HG03460 (cell line): ENCODE measurements at regions not wholly inside any gene's neighbourhood (a gene's known extent, or its start where the extent isn't known, plus 50 kb on each side); places are given as distances from the start of the nearest gene placed in this dataset.
"Not testable (repeated sequence)": the region's sequence is repeated elsewhere in the genome, so short reads cannot be mapped to it uniquely, and the experiment has no call there.

Source experiments
- ATAC-seq: cut with Tn5 transposase; IDR thresholded peaks from one replicate; pipeline ENCODE4 v1.9.1; 2021; ENCODE audit not compliant: unreplicated experiment

DNA sequence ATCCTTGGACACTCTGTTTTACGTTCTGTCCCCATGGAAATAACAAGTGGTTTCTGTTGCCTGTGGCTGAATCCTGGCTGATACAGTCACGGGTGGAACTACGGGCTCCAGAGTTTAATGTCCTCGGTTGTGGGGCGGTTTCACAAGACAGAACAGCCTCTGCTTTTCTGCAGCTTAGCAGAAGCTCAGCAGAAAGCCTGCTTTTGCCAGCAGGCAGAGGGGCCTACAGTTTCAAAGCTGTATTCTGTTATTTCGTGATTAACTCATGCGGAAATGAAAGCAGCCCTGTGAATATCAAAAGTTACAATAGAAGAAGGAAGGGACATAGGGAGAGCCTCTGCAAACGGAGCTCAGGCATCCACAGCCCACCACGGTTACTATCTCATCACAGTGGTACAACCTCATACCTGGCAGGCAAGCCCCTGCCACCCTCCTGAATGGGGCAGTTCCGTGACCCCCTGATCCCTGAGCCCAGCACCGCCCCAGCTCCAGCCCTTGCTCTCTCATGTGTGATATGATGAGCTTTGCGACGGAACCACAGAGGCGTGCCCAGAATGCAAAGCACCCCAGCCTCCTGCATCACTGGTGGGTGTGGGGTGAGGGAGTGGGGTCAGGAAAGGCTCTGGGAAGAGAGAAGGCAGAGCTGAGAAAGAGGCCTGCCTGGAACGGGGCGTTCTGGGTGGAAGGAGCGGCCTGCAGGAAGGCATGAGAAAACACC, 360.6 kb downstream of the BRD1 start:
- ATAC-seq: no peak

DNA sequence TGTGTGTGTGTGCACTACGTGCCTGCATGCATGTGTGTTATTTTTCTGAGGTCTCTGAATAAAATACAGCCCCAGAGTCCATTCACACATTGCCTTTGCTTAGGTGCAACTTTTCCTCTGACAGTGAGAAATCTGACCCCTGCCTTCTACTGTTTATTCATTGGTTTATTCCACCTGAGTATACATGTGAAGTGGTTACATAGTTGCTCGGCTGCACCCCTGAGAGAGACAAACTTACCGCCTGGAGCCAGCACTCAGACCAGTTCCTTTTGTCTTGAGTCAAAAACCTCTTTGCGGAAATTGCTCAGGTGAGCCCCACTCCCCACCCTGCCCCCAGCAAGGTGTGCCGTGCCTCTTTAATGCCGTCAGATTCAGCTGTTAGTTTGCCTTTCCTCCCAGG, 363.6 kb downstream of the BRD1 start:
- ATAC-seq: no peak

DNA sequence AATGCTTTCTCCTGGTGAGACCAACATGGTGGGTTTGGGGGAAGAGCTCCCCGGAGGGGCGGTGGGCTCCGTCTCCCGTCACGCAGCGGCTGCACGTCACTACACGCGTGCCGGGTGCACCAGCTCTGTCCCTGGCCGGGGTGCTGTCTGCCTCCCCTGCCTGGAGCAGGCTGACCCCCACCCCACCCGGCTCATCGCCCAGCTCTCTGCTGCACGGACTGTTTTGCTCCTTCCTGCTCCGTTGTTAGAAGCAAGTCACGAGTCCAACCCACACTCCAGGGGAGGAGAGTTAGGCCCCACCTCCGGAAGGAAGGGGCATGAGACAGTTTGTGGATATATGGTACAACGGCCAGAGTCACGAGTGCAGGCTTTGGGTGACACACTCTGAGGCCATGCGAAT, 364.9 kb downstream of the BRD1 start:
- ATAC-seq: no peak

DNA sequence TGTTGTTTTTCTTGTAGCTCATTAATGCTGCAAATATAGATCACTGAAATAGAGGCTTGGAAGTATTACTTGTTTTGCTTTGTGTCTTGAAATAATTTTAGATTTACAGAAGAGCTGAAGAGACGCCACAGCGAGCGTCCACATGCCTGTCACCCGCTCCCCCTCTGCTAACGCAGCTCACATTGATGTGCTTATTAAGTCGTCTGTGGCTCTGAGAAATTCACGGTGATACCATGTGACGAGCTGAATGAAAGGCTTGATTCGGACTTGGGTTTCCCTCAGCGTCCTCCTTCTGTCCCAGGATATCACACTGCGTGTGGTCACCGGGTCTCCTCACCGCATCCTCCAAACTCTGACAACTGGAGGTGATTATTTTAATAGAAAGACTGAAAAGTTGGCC, 365.4 kb downstream of the BRD1 start:
- no peak for ATAC-seq

DNA sequence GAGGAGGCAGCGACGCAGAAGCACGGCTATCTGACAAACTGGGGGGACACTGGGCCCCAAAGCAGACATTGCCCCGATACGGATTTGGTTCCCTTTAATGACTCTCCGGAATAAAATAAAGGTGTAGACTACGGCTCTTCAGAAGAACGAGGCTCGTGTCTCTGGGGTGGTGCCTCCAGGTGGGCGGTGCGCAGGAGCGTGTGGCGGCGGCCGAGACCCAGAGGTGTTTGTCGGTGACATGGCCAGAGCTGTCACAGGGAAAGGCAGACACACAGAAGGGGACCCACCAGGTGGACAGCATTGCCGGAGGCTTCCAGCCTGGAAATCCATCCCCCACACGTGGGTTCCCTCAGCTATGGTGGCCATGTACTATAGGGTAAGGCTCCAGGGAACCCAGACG, 366.0 kb downstream of the BRD1 start:
- ATAC-seq: no peak

DNA sequence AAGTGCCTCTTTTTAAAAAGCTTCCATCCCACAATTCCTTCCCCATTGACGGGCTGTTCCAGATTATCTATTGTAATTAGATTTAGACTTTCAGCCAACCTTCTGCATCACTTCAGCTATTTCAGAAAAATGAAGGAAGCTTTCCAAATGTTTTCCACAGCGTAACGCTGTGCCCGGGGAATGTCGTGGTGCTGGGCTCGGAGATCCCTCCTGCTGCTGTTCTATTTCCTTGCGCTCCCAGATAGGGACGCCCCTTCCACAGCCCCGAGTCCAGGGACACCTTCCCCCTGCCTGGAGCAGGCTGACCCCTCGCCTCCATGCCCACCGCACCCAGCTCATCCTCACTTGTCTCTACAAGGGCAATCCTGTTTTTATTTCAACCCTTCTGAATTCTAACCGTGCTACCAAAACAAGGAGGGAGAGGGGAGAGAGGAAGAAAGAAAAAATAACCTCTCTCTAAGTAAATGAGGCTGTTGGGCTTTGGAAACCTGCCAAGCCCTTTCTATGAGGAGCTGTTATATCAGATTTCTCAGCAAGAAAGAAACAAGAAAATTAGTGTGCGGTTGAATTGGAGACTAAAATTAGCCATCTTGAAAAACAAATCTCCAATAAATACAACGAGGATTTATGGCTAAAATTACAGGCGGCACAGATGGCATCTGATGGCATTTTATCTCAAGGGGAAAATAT, 366.9 kb downstream of the BRD1 start:
- no peak for ATAC-seq

DNA sequence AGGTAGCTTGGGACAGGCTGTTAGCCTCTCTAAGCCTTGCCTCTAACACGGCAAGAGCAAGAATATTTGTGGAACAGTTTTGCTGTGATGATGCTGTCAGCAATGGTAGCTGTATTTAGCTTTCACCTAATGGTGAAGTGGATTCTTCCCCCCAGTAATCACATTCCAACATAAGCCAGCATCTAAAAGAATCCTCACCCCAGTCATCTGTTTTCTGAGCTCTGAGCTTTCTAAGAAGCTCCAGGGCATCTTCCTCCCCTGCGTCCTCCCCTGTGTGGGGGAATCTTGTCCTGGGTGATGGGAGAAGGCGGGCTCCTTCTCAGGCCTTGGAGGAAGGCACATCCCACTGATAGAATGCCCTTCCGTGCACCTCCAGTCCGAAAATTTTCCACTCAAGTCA, 367.6 kb downstream of the BRD1 start:
- ATAC-seq: no peak

DNA sequence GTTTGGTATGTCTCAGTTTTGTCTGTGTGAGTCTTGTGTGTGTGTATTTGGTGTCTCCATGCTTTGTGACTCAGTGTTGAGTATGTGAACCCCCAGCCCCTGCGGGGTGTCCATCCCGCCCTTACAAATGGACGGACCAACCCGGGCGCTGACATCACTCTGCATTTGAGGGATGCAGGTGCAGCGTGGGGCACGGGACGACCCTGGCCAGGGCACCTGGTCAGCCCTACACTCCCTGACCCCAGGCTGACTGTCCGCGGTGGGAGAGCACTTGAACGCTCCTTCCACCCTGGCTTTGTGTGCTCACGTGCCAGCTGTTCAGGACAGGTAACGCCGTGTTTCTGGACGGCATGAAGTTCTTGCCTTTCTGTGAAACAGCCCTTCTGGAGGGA, 369.0 kb downstream of the BRD1 start:
- ATAC-seq: no peak

DNA sequence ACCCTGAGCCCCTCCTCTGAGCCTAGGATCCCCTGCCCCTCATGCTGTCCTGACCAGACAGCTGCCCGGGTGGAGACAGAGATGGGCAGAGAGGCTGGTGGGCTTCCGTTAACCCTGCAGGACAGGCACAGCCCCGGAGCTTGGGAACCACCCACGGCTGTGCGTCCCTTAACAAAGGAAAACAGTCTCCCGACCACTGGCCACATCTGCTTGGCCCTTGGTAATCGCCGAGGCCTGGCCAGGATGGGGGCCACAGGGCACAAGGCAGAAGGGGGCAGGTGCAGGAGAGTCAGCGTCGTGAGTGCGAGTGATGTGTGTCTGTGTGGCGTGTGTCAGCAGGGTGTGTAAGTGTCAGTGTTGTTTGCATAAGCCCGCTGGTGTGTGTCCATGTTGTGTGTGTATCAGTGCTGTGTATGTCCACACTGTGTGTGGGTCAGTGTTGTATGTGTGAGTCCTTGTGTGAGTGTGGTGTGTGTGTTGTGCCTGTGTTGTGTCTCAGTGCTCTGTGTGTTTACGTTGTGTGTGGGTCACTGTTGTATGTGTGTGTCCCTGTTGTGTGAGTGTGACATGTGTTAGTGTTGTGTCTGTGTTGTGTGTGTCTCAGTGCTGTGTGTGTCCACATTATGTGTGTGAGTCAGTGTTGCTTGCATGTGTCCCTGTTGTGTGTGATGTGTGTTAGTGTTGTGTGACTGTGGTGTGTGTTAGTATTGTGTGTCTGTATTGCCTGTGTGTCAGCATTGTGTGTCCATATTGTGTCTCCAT, 369.5 kb downstream of the BRD1 start:
- ATAC-seq: no peak

DNA sequence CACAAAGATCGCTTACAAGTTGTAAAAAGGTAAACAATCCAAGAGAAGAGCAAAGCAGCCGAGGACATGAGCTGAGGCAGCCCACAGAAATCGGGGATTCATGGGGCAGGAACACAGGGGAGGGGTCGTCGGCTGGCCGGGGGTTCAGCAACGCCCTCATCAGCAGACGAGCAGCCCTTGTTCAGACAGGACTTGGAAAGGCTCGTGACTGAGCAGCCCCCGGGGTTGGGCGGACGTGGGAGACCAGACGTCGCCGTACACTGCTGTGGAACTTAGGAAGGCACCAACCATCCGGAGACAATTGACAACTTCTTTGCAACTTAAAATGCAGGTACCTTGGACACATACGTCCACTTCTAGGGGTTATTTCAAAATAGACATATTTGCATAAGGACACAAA, 370.5 kb downstream of the BRD1 start:
- ATAC-seq: no peak

DNA sequence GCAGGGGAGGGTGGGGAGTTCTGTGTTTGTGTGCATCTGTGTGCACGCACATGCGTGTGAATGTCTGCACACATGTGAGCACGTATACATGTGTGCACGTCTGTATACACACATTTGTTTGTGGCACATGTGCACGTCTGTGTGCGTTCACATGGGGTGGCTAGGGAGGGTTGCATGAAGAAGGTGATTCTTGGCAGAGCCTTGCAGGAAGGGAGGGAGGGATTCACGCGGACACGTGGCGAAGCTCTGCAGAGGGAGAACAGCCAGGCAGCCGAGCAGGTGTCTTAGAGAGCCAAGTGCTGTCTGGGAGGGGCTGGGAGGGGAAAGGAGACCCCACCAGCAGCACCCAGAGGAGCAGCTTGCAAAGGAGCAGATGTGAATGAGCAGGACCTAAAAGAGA, 372.1 kb downstream of the BRD1 start:
- ATAC-seq: no peak

DNA sequence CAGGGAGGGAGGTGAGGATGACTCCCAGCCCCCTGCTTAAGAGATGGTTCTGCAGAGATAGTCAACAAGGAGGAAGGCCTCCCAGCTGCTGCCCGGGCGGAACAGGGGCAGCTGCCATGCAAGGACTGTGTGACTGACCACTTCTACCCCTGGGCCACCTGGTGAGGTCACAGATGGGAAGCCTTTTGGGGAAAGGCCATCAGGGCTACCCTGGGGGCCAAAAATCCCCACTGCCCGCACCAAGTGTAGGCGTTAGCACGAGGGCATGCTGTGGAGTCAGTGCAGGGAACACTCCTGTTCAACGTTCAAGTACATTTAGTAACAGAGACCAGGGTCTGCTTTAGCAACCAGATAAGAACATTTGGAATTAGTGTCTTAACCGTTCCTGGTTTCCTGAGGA, 372.9 kb downstream of the BRD1 start:
- ATAC-seq: no peak

DNA sequence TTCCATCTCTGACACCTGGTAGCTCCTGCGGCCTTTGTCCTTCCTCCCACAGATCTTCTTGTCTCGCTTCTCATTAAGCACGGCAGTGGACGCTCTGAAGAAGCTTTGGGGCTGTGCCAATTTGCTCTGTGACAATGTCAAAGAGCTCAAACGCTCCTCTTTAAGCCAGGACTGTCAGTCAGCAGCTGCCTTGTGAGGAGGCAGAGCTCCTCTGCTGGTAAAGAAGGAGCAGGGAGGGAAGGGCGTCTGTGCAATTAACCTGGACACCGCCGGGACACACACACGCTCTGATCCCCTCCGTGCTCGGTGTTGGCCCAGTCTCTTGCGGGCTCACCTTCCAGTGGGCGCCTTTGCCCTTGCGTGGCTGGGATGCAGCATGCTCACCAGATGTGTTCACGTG, 373.9 kb downstream of the BRD1 start:
- no peak for ATAC-seq

DNA sequence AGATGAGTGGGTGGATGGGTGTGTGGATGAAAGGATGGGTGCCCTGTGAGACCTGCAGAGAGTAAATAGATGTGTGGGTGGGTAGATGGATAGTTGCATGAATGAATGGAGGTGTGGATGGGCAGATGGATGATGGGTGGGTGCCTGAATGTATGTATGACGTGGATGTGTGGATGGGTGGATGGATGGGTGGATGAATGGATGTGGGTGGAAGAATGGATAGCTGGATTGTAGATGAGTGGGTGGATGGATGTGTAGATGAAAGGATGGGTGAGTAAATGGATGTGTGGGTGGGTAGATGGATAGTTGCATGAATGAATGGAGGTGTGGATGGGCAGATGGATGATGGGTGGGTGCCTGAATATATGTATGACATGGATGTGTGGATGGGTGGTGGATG, 374.7 kb downstream of the BRD1 start:
- not testable (repeated sequence) for ATAC-seq

DNA sequence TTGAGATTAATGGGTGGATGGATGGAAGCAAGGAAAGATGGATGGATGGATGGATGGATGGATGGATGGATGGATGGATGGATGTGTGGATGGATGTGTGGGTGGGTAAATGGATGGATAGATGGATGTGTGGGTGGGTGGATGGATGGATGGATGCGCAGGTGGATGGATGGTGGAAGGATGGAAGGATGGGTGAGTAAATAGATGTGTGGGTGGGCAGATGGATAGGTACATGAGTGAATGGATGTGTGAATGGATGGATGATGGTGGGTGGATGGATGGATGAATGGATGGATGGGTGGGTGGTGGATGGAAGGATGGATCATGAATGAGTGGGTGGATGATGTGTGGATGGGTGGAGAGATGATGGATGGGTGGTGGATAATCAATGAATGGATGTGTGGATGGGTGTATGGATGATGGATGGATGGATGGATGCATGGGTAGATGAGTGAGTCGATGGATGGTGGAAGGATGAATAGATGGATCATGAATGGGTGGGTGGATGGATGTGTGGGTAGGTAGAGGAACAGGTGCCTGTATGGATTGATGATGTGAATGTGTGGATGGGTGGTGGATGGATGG, 375.2 kb downstream of the BRD1 start:
- no peak for ATAC-seq

DNA sequence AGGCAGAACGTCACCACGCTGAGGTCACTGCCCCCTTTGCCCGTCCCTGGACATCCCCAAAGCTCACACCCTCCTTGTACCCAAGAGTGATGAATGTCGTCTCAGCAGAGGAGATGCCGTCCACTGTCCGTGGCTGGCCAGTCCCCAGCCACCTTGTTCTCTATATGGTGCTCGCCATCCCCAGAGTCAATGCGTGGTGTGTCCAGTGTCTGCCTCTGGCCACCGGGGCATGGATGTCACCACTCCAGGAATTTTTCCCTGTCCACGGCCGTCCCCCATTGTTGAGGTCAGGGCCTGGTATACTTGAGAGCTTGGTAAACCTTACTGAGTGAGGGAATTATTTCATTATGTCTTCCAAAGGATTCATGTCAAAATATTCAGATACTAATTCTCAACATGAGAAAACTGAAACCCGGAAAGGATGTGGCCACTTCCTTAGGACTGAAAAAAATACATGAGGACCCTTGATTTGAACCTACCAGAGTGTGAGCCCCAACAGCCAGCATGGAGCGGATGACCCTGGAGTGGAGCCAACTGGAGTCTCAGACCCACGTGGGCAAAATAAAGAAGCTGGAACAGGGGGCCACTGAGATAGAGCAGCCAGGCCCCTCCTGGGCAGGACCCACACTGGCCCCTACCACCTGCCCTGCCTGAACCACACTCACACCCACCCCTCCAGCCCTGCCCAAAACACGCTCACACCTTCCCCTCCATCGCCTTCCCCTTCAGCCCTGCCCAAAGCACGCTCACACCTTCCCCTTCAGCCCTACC, 376.4 kb downstream of the BRD1 start:
- no peak for ATAC-seq

DNA sequence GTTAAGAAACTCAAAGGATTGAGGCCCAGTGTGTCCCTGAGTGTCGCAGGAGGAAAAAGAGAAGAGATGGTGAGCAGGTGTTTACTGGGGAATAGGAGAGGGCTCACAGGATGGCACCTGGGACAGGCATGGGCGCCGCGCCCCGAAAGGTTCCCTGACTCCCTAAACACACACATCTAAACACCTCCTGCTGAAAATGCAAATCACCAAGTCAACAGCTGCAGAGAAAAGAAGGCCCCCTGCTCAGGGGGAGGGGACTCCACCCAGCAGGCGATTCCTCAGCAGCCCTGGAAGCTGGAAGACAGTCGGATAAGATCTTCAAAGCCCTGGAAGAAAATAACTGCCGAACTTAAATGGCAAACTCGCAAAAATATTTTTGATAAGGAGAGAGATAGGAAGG, 377.2 kb downstream of the BRD1 start:
- no peak for ATAC-seq

DNA sequence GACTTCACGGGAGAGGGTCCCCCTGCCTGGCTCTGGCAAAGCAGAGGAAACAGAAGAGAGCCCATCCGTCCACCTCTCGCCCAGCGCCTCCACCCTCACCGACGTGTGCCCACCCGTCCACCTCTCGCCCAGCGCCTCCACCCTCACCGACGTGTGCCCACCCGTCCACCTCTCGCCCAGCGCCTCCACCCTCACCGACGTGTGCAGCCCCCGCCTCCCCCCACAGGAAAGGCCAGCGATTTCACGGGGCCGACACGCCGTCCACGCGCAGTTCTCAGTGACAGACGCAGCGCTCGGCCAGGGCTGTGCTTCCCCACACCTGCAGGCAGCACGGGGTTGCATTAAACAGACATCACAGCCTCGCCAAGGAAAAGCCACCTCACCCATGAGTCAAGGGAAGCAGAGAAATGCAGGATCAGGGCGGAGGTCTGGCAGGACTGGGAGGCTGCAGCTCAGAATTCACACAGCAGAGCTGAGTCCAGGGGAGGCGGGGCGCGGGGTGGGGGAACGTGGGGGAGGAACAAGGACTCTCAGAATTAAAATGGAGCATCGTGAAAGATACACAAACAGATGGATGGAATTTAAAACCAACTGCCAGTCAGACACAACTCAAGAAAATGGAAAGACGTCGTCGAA, 377.7 kb downstream of the BRD1 start:
- ATAC-seq: no peak

DNA sequence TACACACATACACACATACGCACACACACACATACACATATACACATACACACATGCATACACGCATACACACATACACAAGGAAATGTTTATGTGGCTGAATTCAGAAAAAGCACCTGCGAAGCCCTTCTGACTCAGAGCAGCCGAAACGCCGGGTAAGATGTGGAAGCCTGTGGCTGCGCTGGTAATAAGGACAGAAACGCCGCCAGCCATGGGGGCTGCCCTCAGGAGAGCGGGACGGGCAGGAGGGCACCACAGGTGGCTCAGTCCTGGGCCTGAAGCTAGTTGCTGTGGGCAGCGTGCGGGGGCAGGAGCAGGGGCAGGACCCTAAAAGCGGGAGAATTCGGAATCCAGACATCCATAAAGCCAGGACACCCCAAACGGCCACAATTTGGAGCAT, 378.3 kb downstream of the BRD1 start:
- no peak for ATAC-seq

DNA sequence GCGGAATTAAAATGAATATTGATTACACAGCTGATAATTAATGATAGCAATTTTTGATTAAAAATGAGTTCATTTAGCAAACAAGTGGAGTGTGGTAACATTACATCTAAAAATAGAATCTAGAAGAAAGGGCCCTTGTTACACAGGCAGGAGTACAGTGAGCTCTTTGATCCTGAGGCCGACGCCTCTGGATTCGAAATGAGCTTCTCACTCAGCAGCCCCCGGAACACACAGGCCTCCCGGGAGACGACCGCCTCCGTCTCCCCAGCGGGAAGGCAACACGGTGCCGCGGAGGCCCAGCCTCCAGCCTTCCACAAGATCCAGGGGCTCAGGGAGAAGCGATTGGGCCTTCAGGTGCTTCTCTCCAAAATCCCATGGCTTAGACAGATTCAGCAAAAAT, 379.1 kb downstream of the BRD1 start:
- ATAC-seq: no peak

DNA sequence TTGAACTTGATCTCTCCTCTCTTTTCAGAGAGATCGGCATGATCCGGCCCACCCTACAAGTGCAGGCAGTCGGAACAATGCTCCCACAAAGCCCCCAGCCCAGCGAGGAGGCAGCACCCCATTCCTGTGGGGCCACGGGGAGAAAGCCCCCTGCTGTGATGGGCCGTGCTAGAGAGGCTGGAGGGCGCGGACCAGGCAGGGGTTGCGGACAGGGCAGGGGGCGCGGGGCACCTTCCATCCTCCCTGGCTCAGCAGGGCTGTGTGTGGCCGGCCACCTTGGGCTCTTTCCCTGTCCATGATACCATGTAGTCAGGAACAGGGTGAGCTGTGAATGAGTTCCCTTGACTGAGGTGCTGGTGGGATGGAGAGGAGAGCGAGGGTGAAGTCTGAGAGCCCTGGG, 379.8 kb downstream of the BRD1 start:
- ATAC-seq: no peak
